Left ventricle myocardium superior (tissue), 1 donor: ENCODE measurements at regions not wholly inside any gene's neighbourhood (a gene's known extent, or its start where the extent isn't known, plus 50 kb on each side); places are given as distances from the start of the nearest gene placed in this dataset.
"Not testable (repeated sequence)": the region's sequence is repeated elsewhere in the genome, so short reads cannot be mapped to it uniquely, and the experiment has no call there.

ENCODE experiments used
- ATAC-seq: fragments of 200-7000 bp; cut with Tn5 transposase; one replicate; pipeline ENCODE4 v1.9.1; 2020; ENCODE audit warnings: mild to moderate bottlenecking, moderate library complexity
- DNase-seq: peaks from one replicate; pipeline ENCODE4 v3.0.0-alpha.2; 2020
- intact Hi-C: fragments of 100-400 bp; cut with micrococcal nuclease; formaldehyde crosslinking; loops from one replicate; pipeline ENCODE4 v1.11.0; 2022
- donor health status: DM: no; HTN: yes; CAD: no; lungs with severe emphysema.

DNA sequence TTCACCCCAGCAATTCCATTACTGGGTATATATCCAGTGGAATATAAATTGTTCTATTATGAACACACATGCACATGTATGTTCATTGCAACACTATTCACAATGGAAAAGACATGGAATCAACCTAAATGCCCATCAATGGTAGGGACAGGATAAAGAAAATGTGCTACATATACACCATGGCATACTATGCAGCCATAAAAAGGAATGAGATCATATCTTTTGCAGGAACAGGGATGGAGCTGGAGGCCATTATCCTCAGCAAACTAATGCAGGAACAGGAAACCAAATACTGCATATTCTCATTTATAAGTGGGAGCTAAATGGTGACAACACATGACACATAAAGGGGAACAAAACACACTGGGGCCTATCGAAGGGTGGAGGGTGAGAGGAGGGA, 112.6 kb upstream of the IVNS1ABP start:
- intact Hi-C loops = loop anchor here (10.0 kb wide), 1 partner anchor 245 kb away; no protein-coding TSS in a partner anchor
- not testable (repeated sequence) for DNase-seq, ATAC-seq

DNA sequence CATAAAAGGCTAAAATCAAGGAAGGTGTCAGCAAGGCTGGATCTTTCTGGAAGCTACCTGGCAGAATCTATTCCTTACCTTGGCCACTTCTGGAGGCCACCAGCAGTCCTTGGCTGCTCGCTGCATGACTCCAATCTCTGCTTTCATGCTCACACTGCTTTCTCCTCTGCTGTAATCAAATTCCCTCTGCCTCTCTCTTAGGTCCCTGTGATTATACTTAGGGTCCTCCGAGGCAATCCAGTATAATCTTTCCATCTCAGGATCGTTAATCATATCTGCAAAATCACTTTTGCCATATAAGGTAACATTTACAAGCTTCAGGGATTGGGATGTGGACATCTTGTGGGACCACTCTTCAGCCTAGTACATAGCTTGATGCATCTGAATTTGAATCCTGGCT, 110.7 kb upstream of the IVNS1ABP start:
- DNase-seq = no peak
- no peak for ATAC-seq
- intact Hi-C loops = loop anchor here (10.0 kb wide), 1 partner anchor 247 kb away; no protein-coding TSS in a partner anchor

- DNase-seq = no peak
- intact Hi-C loops = loop anchor here (10.0 kb wide), 1 partner anchor 248 kb away; no protein-coding TSS in a partner anchor
- ATAC-seq = peak; percentile 88
Observed at GRCh38 chr1:185427264-185427663, 110.2 kb upstream of the IVNS1ABP start.

- peak; percentile 90 for ATAC-seq
- DNase-seq = peak; percentile 43
- intact Hi-C loops = loop anchor here (10.0 kb wide), 1 partner anchor 248 kb away; no protein-coding TSS in a partner anchor
Observed at GRCh38 chr1:185426848-185427247, 109.8 kb upstream of the IVNS1ABP start.

DNA sequence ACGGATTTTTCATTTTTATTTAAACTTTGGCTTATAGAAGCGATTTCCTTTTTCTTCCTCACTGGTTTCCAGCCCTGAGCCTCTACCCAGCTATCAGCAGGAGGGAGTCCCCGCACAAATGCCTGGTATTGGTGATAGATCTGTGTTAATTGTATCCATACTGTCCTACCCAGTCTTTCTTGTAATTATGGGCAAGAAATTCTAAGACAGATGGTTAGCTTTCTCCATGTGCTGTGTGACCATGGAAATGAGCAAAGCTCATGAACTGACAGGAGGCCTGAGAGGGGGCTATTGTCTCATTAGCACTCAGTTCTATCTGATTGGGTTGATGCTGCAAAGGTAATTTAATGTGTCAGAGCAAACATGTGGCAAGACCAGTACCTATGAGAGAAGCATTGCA, 108.1 kb upstream of the IVNS1ABP start:
- DNase-seq (no peak), ATAC-seq (no peak)
- intact Hi-C loops = loop anchor here (10.0 kb wide), 1 partner anchor 250 kb away; no protein-coding TSS in a partner anchor

GRCh38 chr1:185421485-185422107, 104.6 kb upstream of the IVNS1ABP start:
- DNase-seq (no peak), ATAC-seq (no peak)
- intact Hi-C loops = loop anchor here (10.0 kb wide), 1 partner anchor 253 kb away; no protein-coding TSS in a partner anchor

DNA sequence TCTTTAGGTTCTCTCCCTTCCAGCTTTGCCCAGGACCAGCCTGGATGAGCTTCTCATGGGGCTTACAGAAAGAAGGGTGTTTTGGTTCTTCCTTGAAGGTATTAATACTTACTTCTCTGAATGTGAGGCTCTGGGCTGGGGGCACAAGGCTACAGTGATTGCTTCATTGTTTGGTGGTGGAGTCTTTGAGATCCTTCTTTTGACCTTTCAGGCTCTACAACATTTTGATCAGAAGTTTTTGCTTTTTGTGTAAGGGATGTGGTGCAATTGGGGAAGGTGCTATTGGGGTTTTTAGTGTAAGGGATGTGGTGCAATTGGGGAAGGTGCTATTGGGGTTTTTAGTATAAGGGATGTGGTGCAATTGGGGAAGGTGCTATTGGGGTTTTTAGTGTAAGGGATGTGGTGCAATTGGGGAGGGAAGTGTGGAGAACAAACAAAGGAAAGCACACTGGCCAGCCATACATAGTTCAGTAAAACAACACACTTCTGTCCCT, 103.6 kb upstream of the IVNS1ABP start:
- ATAC-seq (peak; percentile 38), DNase-seq (no peak)
- intact Hi-C loops = loop anchor here (10.0 kb wide), 1 partner anchor 254 kb away; no protein-coding TSS in a partner anchor

DNA sequence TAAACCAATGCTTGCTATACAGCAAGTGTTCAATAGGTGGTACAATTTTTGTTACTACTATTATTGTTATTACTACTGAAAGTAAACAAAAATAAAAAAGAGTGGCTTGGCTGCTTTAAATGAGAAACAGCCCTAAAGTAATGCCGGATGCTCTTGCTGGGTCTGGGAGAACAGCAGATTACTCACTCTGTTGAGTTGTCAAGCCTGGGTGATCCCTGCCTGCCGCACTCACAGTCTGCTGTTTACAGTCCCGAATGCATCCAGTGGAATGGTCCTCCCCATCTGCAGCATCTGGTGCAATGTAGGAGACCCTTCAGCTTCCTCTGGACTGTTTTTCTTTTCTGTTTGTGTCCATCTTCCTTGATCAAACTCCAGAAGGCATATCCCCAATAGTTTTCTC, 102.7 kb upstream of the IVNS1ABP start:
- intact Hi-C loops = loop anchor here (10.0 kb wide), 1 partner anchor 255 kb away; no protein-coding TSS in a partner anchor
- ATAC-seq (no peak), DNase-seq (no peak)

DNA sequence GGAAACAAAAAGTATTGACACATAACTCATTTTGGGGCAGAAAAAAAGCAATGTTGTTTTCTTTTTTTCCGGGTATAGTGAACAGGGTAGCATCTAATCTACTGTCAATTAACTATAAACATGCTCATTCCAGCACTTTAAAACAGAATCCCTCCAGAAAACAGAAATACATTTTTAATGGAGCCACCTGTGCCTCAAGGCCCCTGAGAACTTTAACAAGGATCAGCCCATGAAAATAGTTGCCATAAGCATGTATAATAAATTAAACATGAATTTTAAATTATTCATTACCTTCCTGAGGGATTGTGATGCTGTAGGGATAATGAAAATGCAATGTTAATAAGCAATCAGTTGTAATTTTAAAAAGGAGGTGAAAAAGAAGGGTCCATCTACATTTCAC, 101.4 kb upstream of the IVNS1ABP start:
- intact Hi-C loops = no loop called here
- DNase-seq = no peak
- no peak for ATAC-seq

DNA sequence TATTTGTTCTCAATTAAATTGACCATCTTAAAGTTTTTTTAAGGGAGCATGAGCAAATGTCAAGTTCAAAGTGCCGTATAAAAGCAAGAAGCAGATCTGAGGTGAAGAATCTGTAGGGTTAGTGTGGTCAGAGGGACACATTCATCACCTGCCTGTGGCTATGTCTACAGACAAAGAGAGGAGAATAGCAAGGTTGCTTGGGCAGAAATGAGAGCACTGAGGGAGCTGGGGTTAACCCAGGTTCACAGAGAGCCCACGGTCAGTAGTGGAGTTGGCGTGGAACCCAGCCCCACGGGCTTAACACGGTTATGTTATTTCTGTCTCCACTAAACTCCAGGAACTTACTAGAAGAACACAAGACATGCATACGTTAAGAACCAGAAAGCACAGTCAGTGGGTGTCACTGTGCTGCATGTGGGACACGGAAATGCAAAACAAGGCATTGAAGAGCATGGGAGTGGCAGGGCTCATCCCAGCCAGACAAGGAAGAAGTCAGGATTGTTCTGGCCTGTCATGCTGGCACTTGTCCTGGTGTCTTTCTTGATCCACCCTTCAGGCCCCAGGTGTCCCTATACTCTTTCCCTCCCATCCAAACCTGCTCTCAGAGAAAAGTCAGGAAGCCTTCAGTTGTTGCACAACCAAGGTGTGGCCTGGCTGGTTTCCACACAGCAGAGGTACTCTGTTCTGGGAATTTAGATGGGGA, 95.5 kb upstream of the IVNS1ABP start:
- intact Hi-C loops = no loop called here

DNA sequence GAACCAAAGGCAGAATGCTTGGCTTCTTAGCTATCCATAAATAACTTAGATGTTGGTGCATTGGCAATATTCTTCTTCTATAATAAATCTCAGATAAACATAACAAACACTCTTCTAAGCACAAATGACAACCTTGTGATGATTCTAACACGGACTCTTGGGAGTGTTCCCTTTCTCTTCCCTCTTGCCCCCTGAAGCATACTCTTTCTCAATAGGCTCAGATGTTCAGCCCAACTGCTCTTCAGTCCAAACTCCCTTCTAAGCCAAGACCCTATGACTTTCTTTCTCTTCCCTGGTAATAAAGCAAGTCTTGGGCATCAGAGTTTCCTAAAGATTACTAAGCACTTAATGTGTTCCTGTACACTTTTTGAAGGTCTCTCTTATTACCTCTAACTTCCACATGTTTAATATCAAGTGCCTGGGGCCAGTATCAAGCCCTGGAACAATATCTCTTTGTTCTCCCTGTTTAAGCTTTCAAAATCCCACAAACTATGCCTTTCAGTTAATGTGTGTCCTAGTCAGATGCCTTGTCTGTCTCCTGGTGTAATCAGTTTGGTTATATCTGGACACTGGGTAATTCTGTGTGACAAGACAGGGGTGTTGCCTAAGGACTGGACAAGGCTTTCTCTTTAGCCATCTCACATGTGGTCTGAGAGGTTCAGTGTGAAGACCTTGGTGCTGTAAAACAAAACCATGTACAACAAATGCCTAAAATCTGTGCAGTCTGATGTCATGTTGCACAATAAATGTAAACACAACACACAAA, 92.9 kb upstream of the IVNS1ABP start:
- intact Hi-C loops = no loop called here
- no peak for DNase-seq
- no peak for ATAC-seq

More for the DNA sequence above, 95.5 kb upstream of the IVNS1ABP start:
- no peak for ATAC-seq
- DNase-seq = no peak

GRCh38 chr1:185409345-185409744, 92.3 kb upstream of the IVNS1ABP start:
- intact Hi-C loops = no loop called here
- DNase-seq (no peak), ATAC-seq (no peak)

GRCh38 chr1:185408700-185409270, 91.7 kb upstream of the IVNS1ABP start:
- intact Hi-C loops = no loop called here
- DNase-seq (no peak), ATAC-seq (no peak)

DNA sequence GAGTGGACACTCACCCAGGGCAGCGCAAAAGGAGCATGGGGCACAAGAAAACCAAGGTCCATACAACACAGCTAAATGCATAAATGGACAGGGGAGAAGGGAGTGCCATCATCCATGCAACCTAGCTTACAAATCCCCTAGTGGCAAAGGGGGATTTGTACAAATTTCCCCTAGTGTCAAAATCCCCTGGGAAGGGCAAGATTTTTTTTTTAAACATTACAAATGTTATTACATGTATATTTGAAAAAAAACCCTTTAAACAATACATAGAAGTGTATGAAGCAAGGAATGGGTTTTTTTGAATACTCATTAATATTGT, 89.6 kb upstream of the IVNS1ABP start:
- DNase-seq = no peak
- intact Hi-C loops = no loop called here
- no peak for ATAC-seq

DNA sequence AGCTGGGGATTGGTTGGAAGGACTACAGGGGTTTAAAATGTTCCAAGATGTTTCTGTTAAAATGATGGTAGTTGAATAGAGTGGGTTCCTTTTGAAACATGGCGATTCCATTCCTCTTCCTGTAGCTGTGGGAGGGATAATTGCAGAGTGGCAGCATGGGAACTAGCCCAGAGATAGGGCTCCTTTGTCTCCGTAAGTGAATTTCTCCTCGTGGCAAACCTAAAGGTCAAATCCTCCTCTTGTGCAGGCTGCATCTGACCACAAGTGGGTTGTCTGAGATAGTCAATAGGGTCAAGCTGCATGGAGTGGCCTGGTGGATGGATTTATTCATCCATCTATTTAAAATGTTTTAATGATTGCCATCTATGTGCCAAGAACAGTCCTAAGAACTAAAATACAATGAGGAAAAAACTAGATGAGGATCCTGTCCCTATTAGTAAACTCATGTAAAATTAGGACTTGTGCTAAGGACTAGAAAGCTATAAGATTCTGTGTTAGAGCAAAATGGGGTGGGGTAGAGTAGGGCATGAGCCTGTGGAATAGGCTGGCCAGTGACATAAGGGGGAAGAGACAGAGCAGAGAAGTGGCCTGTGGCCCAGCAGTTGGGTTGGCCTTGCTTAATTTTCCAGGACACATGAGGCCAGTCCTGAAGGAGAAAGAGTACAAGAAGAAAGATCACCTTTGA, 89.1 kb upstream of the IVNS1ABP start:
- DNase-seq (no peak), ATAC-seq (no peak)
- intact Hi-C loops = no loop called here

DNA sequence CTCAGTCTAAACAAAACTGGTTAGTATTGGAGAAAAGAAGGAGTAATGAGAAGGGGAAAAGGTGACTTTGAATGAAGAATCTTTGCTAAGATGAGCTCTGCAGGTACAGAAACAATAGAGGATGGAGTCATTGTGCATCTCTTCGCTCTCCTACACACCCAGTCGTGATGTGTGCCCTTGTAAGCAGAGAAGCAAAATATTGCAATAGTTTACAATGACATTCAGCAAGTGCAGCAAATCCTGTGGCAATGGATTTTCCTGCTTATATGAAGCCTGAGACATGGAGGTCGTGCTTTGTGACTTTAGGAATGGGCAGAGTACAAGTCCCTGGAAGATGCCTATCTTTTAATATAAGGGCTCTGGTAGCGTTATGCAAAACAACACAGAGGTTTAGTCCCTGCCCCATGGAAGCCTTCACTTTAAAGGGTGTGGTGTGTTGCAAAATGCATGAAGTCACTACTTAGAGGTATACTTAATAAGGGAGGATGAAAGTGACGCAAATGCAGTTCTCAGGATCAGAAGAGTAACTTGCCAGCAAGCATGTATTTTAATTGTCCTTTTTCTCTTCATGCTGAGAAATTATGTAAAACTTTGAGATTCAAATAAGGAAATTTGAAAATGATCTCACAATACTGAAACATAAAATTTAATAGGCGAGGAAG, 88.0 kb upstream of the IVNS1ABP start:
- DNase-seq (no peak), ATAC-seq (peak; percentile 12)
- intact Hi-C loops = no loop called here

- intact Hi-C loops = no loop called here
- DNase-seq = peak; percentile 58
- peak; percentile 74 for ATAC-seq
Observed at GRCh38 chr1:185404291-185404690, 87.2 kb upstream of the IVNS1ABP start.

DNA sequence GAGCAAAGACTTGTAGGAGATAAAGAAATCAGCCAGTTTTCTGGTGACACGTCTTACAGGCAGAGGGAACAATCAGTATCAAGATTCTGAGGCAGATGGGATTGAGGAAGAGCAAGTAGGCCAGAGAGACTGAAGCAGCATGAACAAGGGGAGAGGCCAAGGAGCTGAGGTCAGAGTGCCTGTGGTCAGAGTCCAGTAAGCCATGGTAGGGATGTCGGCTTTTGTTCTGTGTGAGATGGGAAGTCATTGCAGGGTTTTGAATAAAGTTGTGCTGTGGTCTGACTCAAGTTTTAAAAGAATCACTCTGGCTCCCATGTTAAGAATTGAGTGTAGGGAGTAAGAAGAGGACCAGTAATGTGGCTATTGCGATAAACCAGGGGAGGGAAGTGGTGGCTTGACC, 85.9 kb upstream of the IVNS1ABP start:
- intact Hi-C loops = no loop called here
- ATAC-seq (no peak), DNase-seq (no peak)
